Stimulated activated CD4-positive, alpha-beta T cell treated with anti-CD3 and anti-CD28 coated beads, Interleukin-12 subunit alpha, Interleukin-12 subunit beta, amount 100 ng/mL, for 24 hours (primary cell): ENCODE measurements at regions not wholly inside any gene's neighbourhood (a gene's known extent, or its start where the extent isn't known, plus 50 kb on each side); places are given as distances from the start of the nearest gene placed in this dataset.
A peak's percentile ranks its signal among the peaks of the same experiment; 100 is the strongest.
"Not testable (repeated sequence)": the region's sequence is repeated elsewhere in the genome, so short reads cannot be mapped to it uniquely, and the experiment has no call there.

Source experiments
- DNase-seq, 2 experiments: peaks; one replicate each; pipeline ENCODE4 v3.0.0-alpha.2; 2020; ENCODE audit warnings: low read depth in 2 of 2

GRCh38 chr9:135404451-135405144, 75.0 kb upstream of the PPP1R26 start:
- no peak for DNase-seq

DNA sequence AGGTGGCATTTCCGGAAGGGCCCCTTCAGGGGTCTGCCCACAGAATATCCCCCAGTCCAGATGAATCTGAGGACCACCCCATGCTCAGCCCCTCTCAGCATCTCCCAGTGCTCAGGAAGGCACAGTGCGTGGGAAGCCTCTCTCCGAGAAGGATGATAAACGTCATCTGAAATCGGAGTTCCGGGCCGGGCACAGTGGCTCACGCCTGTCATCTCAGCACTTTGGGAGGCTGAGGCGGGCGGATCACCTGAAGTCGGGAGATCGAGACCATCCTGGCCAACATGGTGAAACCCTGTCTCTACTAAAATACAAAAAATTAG, 74.5 kb upstream of the PPP1R26 start:
- not testable (repeated sequence) for DNase-seq

- no peak for DNase-seq
Measured at GRCh38 chr9:135408476-135409254, 70.9 kb upstream of the PPP1R26 start.

DNA sequence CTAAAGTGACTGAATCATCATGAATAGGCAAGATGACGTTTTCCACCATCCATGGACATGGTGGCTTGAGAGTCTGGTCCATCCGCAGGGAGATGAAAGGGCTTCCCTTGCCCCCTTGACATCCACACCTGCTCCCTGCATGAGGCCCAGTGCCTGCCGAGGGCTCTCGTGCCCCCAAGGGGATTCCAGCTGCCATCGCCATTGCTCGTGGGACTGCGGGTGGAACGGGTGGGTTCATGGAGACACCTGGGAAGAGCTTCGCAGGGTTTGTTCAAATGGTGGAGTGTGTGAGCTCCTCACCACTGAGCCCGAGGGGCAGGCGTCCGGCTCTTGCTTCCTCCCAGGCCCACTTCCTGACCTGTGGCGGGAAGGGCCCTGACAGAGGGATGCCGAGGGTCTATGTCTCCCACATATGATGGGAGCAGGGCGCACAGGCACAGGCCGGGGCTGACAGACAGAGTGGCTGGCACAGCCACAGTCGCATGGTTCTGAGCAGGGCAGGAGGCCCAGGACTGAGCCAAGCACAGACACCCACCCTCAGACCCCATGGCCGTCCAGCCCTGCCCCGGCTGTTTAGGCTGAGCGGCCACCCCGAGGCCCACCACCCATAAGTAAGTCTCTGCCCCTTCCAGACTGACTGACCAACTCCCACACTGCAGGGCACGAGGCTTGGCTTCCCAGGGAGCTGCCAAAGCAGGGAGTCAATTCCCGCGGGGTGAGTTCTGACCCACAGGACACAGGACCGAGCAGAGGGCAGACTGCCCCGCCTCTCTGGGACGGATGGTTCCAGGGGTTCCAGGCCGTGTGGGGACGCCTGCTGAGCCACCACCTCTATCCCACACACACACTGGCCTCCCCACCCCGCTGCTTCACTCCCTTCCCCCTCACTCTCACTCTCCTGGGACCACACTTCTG, 70.0 kb upstream of the PPP1R26 start:
- no peak for DNase-seq

DNA sequence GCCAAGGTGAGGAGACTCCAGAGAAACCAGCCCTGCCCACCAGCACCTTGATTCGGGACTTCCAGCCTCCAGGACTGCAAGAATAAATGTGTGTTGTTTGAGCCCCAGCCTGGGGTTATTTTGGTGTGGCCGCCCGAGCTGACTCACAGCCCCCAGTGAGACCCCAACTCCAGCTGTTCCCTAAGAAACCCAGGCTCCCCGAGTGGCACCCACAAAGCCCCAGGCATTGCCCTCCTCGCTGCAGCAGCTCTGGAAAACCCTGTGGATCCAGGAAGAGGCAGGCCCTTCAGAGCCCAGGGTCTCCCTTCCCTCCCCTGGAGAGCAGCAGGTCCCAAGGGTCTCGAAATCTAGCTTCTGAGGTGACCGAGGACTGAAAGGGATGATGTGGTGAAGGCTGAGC, 69.2 kb upstream of the PPP1R26 start:
- DNase-seq, result no peak

GRCh38 chr9:135410831-135411473, 68.6 kb upstream of the PPP1R26 start:
- no peak for DNase-seq

- DNase-seq, result not testable (repeated sequence)
Measured at GRCh38 chr9:135411605-135412004, 68.0 kb upstream of the PPP1R26 start.

DNA sequence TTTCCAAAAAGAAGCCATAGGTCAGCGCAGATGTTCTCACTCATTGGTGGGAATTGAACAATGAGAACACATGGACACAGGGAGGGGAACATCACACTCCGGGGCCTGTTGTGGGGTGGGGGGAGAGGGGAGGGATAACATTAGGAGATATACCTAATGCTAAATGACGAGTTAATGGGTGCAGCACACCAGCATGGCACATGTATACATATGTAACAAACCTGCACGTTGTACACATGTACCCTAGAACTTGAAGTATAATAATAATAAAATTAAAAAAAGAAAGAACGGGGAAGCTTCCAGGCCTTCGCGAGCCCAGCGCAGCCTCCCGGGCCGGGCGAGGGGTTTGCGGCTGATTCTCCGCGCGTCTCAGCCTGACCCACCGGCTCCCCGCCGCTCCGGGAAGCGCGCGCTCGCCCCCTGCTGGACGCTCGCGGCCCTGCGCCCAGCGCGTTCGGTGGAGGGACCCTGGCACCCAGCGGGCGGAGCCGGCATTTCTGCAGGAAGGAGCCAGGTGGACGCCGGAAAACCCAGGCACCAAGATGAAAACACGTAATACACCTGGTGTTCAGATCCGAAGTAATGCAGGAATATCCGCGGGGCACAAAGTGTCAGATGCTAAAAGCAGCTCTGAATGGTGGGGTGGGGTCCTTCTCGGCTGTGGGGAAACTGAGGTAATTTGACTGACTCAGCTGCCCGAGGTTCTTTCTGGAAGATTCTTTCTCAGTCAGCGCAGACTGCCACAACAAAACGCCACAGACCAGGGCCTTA, 67.1 kb upstream of the PPP1R26 start:
- DNase-seq, result peak; percentile 52 to 63

- no peak for DNase-seq
Measured at GRCh38 chr9:135413086-135413375, 66.6 kb upstream of the PPP1R26 start.

DNA sequence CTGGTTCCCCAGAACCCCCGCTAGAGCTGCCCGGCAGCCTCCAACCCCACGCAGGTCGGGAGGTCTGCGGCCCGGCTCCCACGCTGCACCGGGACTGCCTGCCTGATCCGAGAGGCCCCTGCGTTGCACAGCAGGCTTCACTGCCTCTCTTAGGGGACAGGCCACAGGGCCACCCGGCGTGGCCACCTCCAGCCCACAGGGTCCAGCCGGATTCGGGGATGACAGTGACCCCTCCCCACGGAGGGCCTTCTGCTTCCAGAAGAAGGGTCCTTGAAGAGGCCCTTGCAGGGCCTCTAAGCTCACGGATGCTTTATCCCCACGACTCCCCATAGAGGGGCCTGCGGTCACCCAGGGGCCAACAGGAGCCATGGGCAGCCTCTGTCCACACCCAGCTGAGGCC, 66.1 kb upstream of the PPP1R26 start:
- no peak for DNase-seq

DNA sequence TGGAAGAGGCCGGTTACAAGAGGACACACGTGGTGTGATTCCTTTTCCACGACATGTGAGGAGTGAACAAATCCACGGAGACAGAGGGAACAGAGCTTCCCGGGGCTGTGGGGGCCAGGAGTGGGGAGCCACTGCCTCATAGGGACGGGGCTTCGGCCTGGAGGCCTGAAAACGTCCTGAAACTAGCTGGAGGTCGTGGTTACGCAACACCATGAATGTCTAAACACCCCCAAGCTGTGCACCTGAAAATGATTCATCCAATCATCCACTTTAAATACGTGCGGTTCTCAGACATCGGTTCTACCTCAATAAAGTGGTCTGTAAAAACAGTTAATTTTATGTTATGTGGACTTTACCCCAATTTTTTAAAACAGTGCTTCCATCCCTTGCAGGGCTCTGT, 65.3 kb upstream of the PPP1R26 start:
- DNase-seq, result no peak

GRCh38 chr9:135415586-135415985, 64.0 kb upstream of the PPP1R26 start:
- DNase-seq, result no peak

DNA sequence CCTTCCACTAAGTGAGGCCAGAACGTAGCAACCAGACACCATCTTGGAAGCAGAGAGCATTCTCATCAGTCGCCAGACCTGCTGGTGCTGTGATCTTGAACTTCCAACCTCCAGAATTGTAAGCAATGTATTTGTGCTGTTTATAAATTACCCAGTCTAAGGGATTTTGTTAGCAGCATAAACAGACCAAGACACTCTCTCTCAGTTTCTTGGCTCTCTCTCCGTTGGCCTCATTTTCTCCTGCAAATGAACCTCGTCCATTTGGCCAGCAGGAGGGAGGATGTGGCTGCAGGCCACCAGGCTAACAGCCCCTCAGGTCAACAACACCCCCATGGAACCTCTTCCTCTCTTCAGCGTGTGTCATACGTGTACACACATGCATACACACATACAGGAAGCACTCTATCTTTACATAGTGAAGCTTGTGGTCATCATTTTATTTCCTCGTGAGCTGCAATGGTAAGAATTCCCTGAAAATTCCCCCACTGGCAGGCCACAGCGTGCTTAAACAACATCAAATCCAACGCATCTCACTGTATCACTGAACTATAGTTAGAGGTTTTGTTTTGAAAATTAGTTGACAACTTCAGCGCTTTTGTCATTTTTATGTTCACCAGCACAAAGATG, 62.8 kb upstream of the PPP1R26 start:
- DNase-seq, result no peak

DNA sequence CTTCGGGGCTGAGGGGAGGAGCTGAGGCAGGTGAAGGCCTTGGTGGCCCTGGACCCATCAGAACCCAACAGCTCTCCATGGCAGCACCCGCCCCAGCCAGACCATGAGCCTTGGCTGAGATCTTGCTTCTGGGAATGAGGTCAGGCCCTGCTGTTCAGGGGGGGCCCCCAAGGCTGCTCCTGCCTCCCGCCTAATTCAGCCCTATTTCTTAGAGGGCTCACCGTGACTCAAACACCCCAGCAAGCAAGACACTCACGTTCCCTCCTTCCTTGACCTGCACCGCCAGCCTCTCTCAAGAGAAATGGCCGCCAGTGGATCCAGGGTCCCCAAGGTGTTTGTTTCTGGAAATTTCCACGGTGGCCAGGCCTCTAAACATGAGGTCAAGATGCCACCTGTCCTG, 61.4 kb upstream of the PPP1R26 start:
- DNase-seq, result no peak

- DNase-seq, result no peak
Measured at GRCh38 chr9:135419106-135419505, 60.5 kb upstream of the PPP1R26 start.

DNA sequence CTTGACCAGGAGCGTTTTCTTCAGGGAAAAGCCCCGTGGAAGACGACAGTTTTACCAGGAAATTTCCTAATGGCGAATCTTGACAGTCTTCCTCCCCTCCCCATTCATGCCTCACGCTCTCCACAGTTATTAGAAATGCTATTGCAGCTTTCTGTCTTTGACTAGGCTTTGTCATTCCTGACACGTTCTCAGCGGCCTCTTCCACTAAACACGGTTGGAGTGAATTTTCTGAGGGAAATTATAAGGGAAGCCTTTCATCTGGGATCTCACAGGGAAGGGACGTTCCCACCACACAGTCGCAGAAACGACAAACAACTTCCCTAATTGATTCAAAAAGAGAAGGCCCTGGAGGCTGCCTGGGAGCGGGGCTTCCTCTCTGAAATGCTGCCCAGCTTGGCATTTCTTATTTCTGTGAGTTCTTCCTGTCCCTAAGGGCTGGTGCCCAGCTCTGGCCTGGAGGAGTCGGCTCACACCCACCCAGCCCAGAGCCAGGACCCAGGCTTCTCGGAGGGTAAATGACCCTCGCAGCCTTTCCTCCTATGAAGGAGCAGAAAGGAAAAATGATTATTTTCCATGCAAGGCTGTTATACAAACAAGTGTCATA, 57.1 kb upstream of the PPP1R26 start:
- DNase-seq, result no peak

GRCh38 chr9:135423725-135424124, 55.9 kb upstream of the PPP1R26 start:
- no peak for DNase-seq
